ENCODE measurements at regions not wholly inside any gene's neighbourhood (a gene's known extent, or its start where the extent isn't known, plus 50 kb on each side); places are given as distances from the start of the nearest gene placed in this dataset.

- CTCF ChIA-PET, result no interaction called here
- TF ChIP-seq CTCF (IDR thresholded peaks at IDR 0.05; ENCODE audit: low read depth, low read length), result no peak
These were observed 184.0 kb upstream of the SATB1 start for GRCh38 chr3:18609187-18609586.

GRCh38 chr3:18597919-18598318 lies 172.8 kb upstream of the SATB1 start:
- POLR2A ChIA-PET, result no interaction called here
- H3K4me3 ChIP-seq (ENCODE audit: low read depth, low read length), result no peak overlapping the region
- TF ChIP-seq CTCF (IDR thresholded peaks at IDR 0.05; ENCODE audit: low read depth, low read length), result no peak
- no peak overlapping the region for H3K27ac ChIP-seq (ENCODE audit: low read depth, low read length)
- no peak for DNase-seq (ENCODE audit: low read depth, low spot score)
- H3K27me3 ChIP-seq (ENCODE audit: control insufficient read depth, insufficient read depth, low read length), result no peaks in the 10 kb centered on the region
- CTCF ChIA-PET, result no interaction called here
- peaks cover 10% of the 10 kb centered on the region for H3K9me3 ChIP-seq (ENCODE audit: control insufficient read depth, insufficient read depth, low read length)

More at GRCh38 chr3:18609187-18609586, 184.0 kb upstream of the SATB1 start:
- no peak overlapping the region for H3K27ac ChIP-seq (ENCODE audit: low read depth, low read length)
- no peak overlapping the region for H3K4me3 ChIP-seq (ENCODE audit: low read depth, low read length)
- peaks cover 2% of the 10 kb centered on the region; the same call in 1 of the 2 replicates for H3K9me3 ChIP-seq (ENCODE audit: control insufficient read depth, insufficient read depth, low read length)
- POLR2A ChIA-PET, result no interaction called here
- H3K27me3 ChIP-seq (ENCODE audit: control insufficient read depth, insufficient read depth, low read length), result no peaks in the 10 kb centered on the region
- DNase-seq (ENCODE audit: low read depth, low spot score), result no peak

- Histone ChIP-seq H3K27ac (ENCODE audit: low read depth, low read length) (no peak overlapping the region), H3K4me3 (ENCODE audit: low read depth, low read length) (no peak overlapping the region), H3K9me3 (ENCODE audit: control insufficient read depth, insufficient read depth, low read length) (peaks cover 7% of the 10 kb centered on the region), H3K27me3 (ENCODE audit: control insufficient read depth, insufficient read depth, low read length) (no peaks in the 10 kb centered on the region)
- DNase-seq (ENCODE audit: low read depth, low spot score), result no peak
- ChIA-PET CTCF (no interaction called here), POLR2A (no interaction called here)
- TF ChIP-seq CTCF (IDR thresholded peaks at IDR 0.05; ENCODE audit: low read depth, low read length), result no peak
These were observed 168.1 kb upstream of the SATB1 start for GRCh38 chr3:18593231-18593630.

GRCh38 chr3:18591120-18591519 lies 166.0 kb upstream of the SATB1 start:
- CTCF ChIA-PET, result no interaction called here

GRCh38 chr3:18586076-18586475 lies 160.9 kb upstream of the SATB1 start:
- Histone ChIP-seq H3K9me3 (ENCODE audit: control insufficient read depth, insufficient read depth, low read length) (peaks cover 3% of the 10 kb centered on the region; the same call in 1 of the 2 replicates), H3K27me3 (ENCODE audit: control insufficient read depth, insufficient read depth, low read length) (no peaks in the 10 kb centered on the region), H3K4me3 (ENCODE audit: low read depth, low read length) (no peak overlapping the region), H3K27ac (ENCODE audit: low read depth, low read length) (no peak overlapping the region)
- DNase-seq (ENCODE audit: low read depth, low spot score), result no peak
- TF ChIP-seq CTCF (IDR thresholded peaks at IDR 0.05; ENCODE audit: low read depth, low read length), result no peak
- ChIA-PET CTCF (no interaction called here), POLR2A (no interaction called here)

More at GRCh38 chr3:18591120-18591519, 166.0 kb upstream of the SATB1 start:
- TF ChIP-seq CTCF (IDR thresholded peaks at IDR 0.05; ENCODE audit: low read depth, low read length), result no peak
- Histone ChIP-seq H3K27me3 (ENCODE audit: control insufficient read depth, insufficient read depth, low read length) (no peaks in the 10 kb centered on the region), H3K27ac (ENCODE audit: low read depth, low read length) (no peak overlapping the region), H3K9me3 (ENCODE audit: control insufficient read depth, insufficient read depth, low read length) (no peaks in the 10 kb centered on the region), H3K4me3 (ENCODE audit: low read depth, low read length) (no peak overlapping the region)
- no peak for DNase-seq (ENCODE audit: low read depth, low spot score)
- POLR2A ChIA-PET, result no interaction called here

Measured in AG04450 (cell line).